MCF 10A (cell line): ENCODE measurements at regions not wholly inside any gene's neighbourhood (a gene's known extent, or its start where the extent isn't known, plus 50 kb on each side); places are given as distances from the start of the nearest gene placed in this dataset.
"Not testable (repeated sequence)": the region's sequence is repeated elsewhere in the genome, so short reads cannot be mapped to it uniquely, and the experiment has no call there.

Experiments used
- BruUV-seq: library from RNA; stranded (reverse); fragments of 400-500 nt; replicated peaks from 2 replicates; lab custom pipeline; 2021; lab: Mats Ljungman, UMichigan
- CTCF ChIA-PET: fragments of 300-600 bp; sonication (Branson Sonifier 250); formaldehyde crosslinking; extraction: SDS; loops from one replicate; lab custom pipeline; 2021; ENCODE audit warnings: antibody characterized with exemption, inconsistent platforms; lab: Yijun Ruan, JAX
- POLR2A ChIA-PET: fragments of 300-600, 350-650 bp; sonication (Branson Sonifier 250); formaldehyde crosslinking; extraction: SDS; loops from one replicate; lab custom pipeline; 2020; ENCODE audit warnings: antibody characterized with exemption, inconsistent platforms; lab: Yijun Ruan, JAX
- DNase-seq: peaks from one replicate; pipeline ENCODE4 v3.0.0-alpha.2; 2018; ENCODE audit not compliant: unreplicated experiment
- H3K27ac Mint-ChIP-seq: one replicate; pipeline ENCODE4 v1.8.0; 2022; ENCODE audit warnings: mild to moderate bottlenecking, low read depth, mixed read lengths; ENCODE audit not compliant: unreplicated experiment
- H3K27me3 Mint-ChIP-seq: one replicate; pipeline ENCODE4 v1.8.0; 2022; ENCODE audit warnings: mixed read lengths; ENCODE audit not compliant: insufficient read depth, unreplicated experiment
- H3K36me3 Mint-ChIP-seq: one replicate; pipeline ENCODE4 v1.8.0; 2022; ENCODE audit warnings: mild to moderate bottlenecking, moderate library complexity, mixed read lengths; ENCODE audit not compliant: insufficient read depth, unreplicated experiment
- H3K4me1 Mint-ChIP-seq: one replicate; pipeline ENCODE4 v1.8.0; 2022; ENCODE audit warnings: mixed read lengths; ENCODE audit not compliant: insufficient read depth, unreplicated experiment
- H3K4me3 Mint-ChIP-seq: one replicate; pipeline ENCODE4 v1.8.0; 2022; ENCODE audit warnings: mild to moderate bottlenecking, moderate library complexity, mixed read lengths; ENCODE audit not compliant: unreplicated experiment
- H3K9me3 Mint-ChIP-seq: one replicate; pipeline ENCODE4 v1.8.0; 2022; ENCODE audit warnings: mixed read lengths; ENCODE audit not compliant: unreplicated experiment
- CTCF ChIP-seq: fragments of 200-600 bp; IDR thresholded peaks from one replicate; pipeline ENCODE4 v1.8.0; 2022; ENCODE audit warnings: antibody characterized with exemption, mild to moderate bottlenecking; ENCODE audit not compliant: unreplicated experiment
- intact Hi-C: fragments of 100-400 bp; cut with micrococcal nuclease; formaldehyde crosslinking; loops from 2 replicates; pipeline ENCODE4 v1.14.1; 2022

GRCh38 chr2:238774980-238775509 is 72.8 kb upstream of the TWIST2 start:
- H3K27ac Mint-ChIP-seq = no peak overlapping the region
- ChIA-PET POLR2A (no interaction called here), CTCF (interaction anchor here (1.0 to 1.6 kb wide), 2 partner anchors 10 to 11 kb away, joined by 4 to 6 read pairs; no protein-coding TSS in a partner anchor)
- no peak for DNase-seq
- no peak for TF ChIP-seq CTCF
- H3K9me3 Mint-ChIP-seq = no peaks in the 10 kb centered on the region
- no peak overlapping the region for H3K4me3 Mint-ChIP-seq
- intact Hi-C loops = no loop called here
- H3K27me3 Mint-ChIP-seq = peaks cover 20% of the 10 kb centered on the region
- no peaks in the 10 kb centered on the region for H3K4me1 Mint-ChIP-seq
- BruUV-seq = no TSS peak
- H3K36me3 Mint-ChIP-seq = no peaks in the 10 kb centered on the region

- CTCF ChIA-PET = interaction anchor here (1.0 to 1.6 kb wide), 2 partner anchors 9 to 11 kb away, joined by 4 to 6 read pairs; no protein-coding TSS in a partner anchor
- no peak for TF ChIP-seq CTCF
- no TSS peak for BruUV-seq
- intact Hi-C loops = no loop called here
- Mint-ChIP-seq H3K9me3 (no peaks in the 10 kb centered on the region), H3K4me3 (no peak overlapping the region), H3K27me3 (peaks cover 16% of the 10 kb centered on the region), H3K36me3 (no peaks in the 10 kb centered on the region), H3K4me1 (no peaks in the 10 kb centered on the region), H3K27ac (no peak overlapping the region)
- DNase-seq = no peak
- POLR2A ChIA-PET = no interaction called here
Measured at GRCh38 chr2:238775591-238775990, 72.3 kb upstream of the TWIST2 start.

GRCh38 chr2:238776003-238776760 is 71.7 kb upstream of the TWIST2 start:
- no peaks in the 10 kb centered on the region for H3K4me1 Mint-ChIP-seq
- DNase-seq = no peak
- H3K9me3 Mint-ChIP-seq = no peaks in the 10 kb centered on the region
- POLR2A ChIA-PET = no interaction called here
- no peak overlapping the region for H3K4me3 Mint-ChIP-seq
- H3K27me3 Mint-ChIP-seq = peaks cover 15% of the 10 kb centered on the region
- H3K36me3 Mint-ChIP-seq = no peaks in the 10 kb centered on the region
- H3K27ac Mint-ChIP-seq = no peak overlapping the region
- no peak for TF ChIP-seq CTCF
- intact Hi-C loops = no loop called here
- CTCF ChIA-PET = interaction anchor here (1.6 kb wide), 1 partner anchor 8 kb away, joined by 6 read pairs; no protein-coding TSS in a partner anchor
- BruUV-seq = no TSS peak

- H3K4me3 Mint-ChIP-seq, CTCF ChIA-PET, H3K9me3 Mint-ChIP-seq, H3K27me3 Mint-ChIP-seq, H3K4me1 Mint-ChIP-seq, H3K36me3 Mint-ChIP-seq, BruUV-seq, POLR2A ChIA-PET, DNase-seq, H3K27ac Mint-ChIP-seq, intact Hi-C loops: not testable (repeated sequence)
Measured at GRCh38 chr2:238776761-238777046, 71.2 kb upstream of the TWIST2 start.
